ENCODE measurements at regions not wholly inside any gene's neighbourhood (a gene's known extent, or its start where the extent isn't known, plus 50 kb on each side); places are given as distances from the start of the nearest gene placed in this dataset.
"Not testable (repeated sequence)": the region's sequence is repeated elsewhere in the genome, so short reads cannot be mapped to it uniquely, and the experiment has no call there.

DNA sequence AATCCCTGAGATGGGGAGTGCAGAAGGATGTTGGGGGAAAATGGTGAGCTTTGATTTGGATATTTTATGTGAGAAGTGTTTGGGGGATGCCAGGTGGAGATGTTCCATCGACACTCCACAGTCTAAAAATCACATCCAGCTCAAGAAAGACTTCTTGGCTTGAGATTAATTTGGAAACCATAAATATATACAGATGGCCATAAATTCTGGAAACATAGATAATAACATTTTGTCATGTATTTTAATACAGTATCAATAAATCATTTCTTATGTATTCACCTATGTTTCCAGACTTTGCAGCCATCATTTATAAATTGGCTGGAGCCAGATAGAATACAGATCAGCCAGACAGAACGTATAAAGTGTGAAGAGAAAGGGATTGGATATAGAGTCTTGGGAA is 245.5 kb upstream of the DDHD1 start:
- DNase-seq (ENCODE audit: low read depth) = no peak

DNA sequence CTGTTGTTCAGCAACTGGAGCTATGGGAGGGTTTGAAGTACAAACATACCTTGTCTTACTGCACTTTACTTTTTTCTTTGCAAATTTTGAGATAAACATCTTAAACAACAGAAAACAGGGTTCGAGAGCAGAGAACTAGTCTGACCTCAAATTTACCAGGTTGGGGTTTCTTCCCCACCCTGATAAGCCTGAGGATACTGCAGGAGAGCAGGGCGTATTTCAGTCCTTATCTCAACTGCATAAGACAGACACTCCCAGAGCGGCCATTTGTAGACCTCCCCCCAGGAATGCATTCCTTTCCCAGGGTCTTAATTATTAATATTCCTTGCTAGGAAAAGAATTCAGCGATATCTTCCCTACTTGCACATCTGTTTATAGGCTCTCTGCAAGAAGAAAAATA is 242.1 kb upstream of the DDHD1 start:
- DNase-seq (ENCODE audit: low read depth) = not testable (repeated sequence)

DNA sequence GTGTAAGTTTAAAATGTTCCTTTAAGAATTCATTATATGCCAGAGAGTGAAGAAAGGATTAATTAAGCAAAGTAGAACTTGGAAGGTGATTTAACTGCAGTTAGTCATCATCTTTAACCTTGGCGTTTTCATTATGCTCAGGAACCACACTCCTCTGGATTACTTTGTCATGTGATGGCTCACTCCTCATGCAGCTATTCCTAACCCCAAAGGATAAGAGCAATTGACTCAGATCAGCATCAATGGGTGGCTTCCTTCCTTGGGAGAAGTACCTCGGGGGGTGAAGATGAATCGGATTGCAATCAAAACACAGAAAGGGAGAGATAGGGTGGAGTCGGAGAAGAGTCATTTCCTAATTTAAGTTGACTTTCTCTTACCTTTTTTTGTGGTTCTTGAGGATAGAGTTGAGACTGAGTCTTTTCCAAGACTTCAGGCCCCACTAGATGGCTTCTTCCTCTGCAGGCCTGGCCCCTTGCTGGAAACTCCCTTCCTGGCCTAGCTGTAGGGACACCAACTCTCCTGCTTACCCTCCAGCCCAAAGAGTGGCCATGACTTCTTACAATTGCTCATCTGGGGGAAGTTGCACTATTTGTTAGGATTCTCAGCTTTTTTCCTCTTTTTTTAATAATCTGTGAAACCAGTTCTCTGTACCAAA is 238.6 kb upstream of the DDHD1 start:
- DNase-seq (ENCODE audit: low read depth) = no peak

DNA sequence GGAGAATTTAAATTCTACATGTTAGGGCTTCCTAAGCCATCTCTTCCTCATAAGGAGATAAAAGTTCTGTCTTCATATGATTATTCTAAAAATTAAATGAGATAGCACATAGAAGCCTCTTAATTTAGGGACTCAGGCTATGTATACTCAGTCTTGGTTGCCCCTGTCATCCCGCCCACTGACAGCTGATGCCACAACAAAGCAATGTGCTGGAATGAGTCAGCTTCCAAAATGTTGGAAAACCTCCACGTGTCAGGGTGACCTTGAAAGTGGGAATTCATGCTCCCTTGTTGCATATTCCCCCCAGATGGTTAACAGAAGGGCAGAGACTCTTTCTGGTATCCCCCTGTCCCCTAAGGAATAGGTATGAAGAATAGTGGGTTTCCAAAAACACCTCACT is 238.0 kb upstream of the DDHD1 start:
- DNase-seq (ENCODE audit: low read depth) = no peak

DNA sequence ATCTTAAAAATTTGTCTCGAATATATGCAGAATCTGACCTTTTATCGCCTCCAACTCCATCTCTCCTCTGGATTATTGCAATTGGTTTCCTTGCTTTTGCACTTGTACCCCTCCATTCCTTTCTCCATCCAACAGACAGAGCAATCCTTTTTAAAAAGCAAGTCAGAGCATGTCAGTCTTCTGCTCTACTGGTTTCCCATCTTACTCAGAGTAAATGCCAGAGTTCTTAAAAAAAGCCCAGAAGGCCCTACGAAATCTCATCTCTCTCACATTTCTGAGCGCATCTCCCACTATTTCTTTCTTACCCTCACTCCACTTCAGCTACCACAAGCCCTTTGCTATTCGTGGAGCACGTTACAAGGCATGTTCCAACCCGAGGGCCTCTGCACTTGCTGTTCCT is 236.9 kb upstream of the DDHD1 start:
- no peak for DNase-seq (ENCODE audit: low read depth)

DNA sequence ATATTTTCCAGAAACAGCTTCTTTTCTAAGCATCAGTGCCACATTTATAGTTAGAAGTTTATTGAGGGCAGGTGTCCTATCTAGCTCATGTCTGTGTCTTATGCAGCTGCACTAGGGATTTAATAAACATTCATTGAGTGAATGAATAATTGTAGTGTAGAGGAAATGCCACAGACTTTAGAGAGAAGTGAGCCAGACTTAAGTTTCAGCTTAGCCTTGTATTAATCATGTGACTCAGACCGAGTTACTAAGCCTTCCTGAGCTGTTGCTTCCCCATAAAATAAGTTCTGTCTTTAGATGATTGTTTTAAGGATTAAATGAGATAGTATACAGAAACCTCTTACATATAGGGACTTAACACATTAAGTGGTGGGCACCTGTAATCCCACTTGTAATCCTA is 236.1 kb upstream of the DDHD1 start:
- no peak for DNase-seq (ENCODE audit: low read depth)

DNA sequence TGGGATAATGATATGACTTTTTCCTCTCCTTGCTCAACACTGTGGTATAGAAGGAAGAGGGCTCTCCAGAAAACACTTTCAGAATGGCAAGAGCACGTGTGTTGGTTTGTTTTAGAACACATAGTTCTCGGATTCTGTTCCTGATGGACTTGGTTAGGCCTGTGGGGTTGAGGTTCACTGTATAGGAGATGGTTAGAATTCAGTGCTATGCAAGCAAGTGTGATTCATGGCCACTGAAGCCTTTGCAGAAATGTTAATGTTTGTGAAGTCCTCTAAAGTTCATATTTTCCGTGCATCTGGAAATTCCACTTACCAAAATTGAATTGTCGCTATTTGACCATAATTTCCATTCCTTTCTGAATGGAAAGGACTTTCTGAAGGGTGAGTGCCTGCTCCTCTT is 233.2 kb upstream of the DDHD1 start:
- no peak for DNase-seq (ENCODE audit: low read depth)

DNA sequence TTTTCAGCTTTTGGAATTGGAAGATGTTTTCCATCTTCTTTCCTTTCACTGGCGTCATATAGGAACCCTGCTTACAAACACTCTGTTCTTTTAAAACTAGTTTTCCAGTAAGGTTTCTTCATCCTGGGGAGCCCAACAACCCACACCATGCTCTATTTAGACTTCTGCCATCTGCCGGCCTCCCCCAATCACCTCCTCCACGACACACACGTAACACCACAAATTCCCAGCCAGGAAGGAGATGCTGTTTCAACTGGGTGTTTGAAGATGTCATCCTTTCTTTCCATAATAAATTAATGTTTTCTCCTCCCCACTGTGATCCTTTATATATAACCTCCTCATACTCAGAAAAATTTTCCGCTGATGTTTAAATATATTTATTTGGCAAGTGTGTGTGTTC is 231.4 kb upstream of the DDHD1 start:
- no peak for DNase-seq (ENCODE audit: low read depth)

DNA sequence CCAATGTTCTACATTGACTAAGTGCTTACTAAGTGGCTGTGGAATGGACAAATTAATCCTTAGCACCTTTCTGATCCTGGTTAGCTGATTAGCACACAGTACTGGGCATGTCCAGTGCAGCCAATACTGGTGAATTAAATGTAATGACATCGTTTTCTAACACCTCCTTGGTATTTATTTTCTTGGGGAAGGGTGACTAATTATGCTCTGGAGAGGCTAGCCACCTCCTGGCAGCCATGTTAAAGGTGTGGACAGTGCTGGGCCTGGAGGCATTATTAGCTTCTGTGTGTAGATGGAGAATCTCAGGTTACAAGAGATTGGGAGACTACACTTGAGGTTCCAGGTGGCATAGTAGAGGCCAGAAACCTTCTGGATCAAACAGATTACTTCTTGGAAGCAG is 230.9 kb upstream of the DDHD1 start:
- DNase-seq (ENCODE audit: low read depth) = no peak

DNA sequence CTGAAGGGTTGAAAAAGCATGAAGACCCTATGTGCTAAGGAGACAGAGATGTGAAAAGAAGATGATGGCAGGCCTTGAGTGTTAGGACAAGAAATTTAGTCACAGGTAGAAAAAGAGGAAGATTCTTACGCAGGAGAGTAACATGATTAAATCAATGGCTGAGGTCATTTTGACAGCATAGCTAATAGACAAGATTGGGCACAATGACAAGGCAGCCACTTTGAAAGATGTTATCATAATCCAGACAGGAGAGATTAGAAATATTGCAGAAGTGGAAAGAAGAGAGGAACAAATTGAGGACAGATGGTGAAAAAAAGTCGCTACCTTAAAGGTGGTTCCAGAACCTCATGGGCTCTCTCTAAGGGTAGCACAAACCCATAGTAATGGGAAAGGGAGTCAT is 228.8 kb upstream of the DDHD1 start:
- DNase-seq (ENCODE audit: low read depth) = no peak

DNA sequence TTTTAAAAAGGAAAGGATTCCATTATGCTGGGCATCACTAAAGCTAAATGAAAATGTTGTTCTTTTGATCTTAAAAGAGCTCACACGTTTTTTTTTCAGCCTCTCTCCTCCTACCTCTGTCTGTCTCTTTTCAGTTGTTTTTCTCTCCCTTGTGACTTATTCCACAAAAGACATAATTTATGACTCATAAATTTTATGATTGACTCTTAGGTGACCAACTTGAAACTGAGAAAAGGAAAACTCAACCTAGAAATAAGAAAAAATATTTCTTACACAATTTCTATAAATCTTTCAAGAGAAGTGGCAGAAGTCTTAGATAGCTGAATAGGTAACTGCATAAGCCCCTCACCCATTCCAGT is 227.7 kb upstream of the DDHD1 start:
- no peak for DNase-seq (ENCODE audit: low read depth)

DNA sequence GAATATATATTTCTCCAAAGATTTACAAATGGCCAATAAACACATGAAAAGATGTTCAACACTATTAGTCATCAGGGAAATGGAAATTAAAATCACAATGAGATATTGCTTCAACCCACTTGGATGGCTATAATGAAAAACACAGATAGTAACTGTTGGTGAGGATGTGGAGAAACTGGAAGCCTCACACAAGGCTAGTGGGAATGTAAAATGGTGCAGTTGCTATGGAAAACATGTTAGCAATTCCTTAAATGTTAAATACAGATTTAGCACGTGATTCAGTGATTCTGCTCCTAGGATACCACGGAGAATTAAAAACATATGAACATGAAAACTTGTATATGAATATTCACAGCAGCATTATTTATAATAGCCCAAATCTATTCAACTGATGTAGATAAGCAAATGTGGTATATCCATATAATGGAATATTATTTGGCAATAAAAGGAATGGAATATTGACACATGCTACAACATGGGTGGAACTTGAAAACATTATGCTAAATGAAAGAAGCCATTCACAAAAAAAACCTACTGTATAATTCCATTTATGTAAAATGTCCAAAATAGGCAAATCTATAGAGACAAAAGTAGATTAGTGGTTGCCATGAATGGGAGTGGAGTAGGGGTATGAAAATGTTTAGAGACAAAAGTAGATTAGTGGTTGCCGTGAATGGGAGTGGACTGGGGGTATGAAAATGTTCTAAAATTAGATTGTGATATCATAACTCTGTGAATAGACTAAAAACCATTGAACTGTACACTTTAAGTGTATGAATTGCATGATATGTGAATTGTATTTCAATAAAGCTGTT is 227.1 kb upstream of the DDHD1 start:
- DNase-seq (ENCODE audit: low read depth) = no peak

DNA sequence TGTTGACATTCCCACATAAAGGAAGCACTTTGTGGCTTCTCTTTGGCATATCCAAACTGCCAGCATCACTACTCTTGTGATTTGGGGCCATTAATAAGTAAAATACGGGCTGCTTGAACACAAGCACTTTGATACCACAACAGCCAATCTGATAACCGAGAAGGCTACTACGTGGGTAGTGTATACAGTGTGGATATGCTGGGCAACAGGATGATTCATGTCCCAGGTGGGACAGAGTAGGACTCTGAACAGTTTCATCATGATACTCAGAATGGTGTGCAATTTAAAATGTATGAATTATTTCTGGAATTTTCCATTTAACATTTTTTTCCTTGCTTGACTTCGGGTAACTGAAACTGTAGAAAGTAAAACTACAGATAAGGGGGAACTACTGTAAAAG is 225.0 kb upstream of the DDHD1 start:
- DNase-seq (ENCODE audit: low read depth) = no peak

DNA sequence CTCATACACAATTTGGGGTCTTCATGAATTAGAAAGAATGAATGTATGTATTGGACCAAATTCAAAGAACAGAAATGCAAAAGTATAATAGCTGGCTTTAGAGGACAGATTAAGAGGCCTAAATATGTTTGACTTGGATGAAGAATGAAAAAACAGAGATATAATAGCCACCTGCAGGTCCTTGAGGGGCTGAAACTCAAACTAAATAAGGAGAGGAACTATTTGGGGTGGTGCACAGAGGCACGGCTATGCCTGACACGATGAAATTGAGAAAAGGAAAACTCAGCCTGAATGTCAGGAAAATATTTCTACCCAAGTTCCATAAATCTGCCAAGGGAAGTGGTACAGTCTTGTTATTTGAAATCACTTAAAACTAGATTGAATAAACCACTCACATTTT is 222.9 kb upstream of the DDHD1 start:
- DNase-seq (ENCODE audit: low read depth) = no peak

DNA sequence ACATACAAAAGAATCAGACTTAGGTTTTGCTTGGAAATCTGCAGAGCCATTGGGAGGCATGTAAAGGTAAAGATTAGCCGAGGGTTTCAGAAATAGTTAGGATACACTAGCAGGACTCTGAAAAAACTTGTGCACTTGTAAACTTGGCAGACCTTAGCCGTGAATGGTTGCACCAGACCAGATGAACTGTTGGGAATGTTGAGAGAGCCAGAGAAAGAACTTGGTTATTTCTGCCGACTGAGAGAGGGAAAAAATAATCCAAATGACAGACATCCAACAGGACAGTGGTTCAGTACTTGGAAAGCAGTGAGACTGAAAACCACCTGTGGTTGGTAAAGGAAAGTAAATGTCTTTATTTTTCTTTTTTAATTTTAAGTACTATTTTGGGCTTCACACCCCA is 222.5 kb upstream of the DDHD1 start:
- no peak for DNase-seq (ENCODE audit: low read depth)

DNA sequence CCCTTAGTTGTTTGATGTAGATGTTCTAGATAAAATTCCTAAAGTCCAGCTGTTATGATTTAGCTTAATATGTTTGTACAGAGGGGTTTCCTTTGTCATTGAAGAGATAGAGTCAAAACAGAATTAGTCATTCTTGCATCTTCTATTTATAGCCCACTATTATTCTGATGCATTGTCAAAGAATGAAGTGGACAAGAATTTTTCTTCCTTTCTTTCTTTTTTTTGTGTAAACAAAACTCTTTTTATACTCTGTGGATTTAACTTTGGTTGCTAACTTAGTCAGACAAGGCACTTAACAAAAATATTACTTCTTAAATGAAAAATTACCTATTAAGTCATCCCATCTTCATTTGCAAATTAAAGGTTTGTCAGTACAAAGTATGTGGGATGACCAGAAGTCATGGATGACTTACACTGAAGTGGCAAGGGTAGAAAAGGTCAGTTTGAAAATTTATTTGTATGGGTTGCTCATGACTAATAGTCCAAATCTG is 215.6 kb upstream of the DDHD1 start:
- no peak for DNase-seq (ENCODE audit: low read depth)

DNA sequence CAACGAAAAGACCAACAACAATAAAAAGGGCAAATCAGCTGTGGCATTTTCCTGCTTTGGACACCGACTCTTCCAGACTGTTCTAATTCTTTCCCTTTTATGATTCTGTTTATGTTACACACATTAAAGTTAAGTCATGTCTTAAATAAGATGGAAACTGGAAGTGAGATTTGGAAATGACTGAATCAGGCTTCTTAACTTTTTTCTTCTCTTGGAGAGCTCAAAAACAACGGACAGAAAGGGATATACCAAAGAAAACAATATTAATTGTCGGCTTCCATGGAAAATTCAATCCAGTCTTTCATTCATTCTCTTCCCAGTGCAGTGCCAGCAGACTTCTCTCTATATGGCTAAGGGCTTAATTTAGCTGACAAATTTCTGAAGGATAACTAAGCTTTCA is 214.9 kb upstream of the DDHD1 start:
- no peak for DNase-seq (ENCODE audit: low read depth)

DNA sequence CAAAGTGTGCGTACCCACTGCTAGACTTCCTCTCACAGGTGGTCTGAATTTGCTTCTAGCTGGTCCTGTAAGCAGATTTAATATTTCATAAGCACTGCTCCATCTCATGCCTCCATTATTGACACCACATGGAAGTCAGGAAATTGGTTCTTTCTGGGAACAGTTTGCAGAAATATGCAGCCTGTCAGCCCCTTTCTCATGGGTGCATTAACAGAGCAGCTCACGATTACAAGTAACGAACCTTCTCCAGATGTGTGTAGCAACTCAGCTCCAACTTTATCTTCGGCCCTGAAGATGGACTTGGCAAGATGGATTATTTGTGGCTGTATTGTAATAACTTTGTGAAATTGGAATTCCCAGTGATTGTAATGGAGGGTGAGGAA is 214.5 kb upstream of the DDHD1 start:
- DNase-seq (ENCODE audit: low read depth) = no peak

DNA sequence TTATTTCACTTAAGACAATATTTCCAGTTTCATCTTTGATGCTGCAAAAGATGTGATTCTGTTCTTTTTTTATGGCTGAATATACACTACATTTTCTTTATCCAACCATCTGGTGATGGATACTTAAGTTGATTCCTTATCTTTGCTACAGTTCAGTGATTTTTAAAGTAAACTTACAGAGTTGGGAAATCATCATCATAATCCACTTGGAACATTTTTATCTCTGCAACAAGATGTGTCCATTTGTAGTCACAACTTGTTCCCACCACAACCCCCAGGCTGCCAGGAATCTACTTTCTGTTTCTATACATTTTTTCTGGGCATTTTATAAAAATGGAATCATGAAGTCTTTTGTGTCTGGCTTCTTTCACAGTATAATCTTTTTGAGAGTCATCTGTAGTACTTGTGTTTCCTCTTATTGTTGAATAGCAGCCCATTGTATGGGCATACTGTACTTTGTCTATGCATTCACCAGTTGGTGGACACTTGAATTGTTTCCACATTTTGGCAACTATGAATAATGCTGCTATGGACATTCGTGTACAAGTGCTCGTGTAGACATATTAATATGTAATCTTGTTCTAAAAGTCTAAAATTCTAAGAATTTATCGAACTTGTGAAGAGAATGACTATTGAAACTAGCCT is 212.5 kb upstream of the DDHD1 start:
- DNase-seq (ENCODE audit: low read depth) = no peak

DNA sequence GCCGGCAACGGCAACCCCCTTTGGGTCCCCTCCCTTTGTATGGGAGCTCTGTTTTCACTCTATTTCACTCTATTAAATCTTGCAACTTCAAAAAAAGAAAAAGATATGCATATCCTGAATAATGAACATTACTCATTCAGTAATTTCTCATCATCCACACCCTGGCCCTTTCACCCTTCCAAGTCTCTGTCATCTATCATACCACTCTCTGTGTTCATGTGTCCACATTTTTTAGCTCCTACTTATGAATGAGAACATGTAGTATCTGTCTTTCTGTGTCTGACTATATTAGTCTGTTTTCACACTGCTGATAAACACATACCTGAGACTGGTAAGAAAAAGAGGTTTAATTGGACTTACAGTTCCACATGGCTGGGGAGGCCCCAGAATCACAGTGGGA is 209.8 kb upstream of the DDHD1 start:
- not testable (repeated sequence) for DNase-seq (ENCODE audit: low read depth)

DNA sequence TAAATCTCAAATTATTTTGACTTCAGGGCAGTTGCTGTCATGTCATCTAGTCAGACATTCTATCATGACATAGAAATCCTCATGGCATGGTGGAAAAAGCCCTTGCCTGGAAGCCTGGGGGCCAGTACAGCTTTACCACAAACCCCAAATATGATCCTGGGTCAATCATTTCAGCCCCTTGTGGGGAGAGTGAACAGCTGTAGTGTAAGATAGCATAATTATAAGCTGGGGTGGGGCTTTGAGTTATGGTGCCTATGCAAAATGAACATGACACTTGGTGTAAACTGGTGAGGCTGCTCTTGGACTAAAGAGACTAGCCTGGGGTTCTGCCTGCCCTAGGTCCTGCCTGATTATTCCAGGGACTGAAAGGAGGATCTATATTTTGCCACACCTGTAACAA is 207.7 kb upstream of the DDHD1 start:
- no peak for DNase-seq (ENCODE audit: low read depth)

DNA sequence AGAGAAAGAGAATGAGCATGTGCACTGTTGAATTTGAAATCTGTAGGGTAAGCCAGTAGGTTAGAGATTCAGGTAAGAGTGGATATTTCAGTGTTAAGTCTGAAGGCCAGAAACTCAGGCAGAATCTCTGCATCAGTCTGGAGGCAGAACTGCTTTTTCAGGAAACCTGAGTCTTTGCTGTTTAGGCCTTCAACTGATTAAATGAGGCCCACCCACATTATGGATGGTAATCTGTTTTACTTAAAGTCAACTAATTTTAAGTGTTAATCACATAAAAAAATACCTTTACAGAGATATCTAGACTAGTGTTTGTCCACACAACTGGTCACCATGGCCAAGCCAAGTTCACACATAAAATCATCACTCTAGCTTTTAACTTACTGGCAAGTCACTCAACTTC is 205.0 kb upstream of the DDHD1 start:
- no peak for DNase-seq (ENCODE audit: low read depth)

DNA sequence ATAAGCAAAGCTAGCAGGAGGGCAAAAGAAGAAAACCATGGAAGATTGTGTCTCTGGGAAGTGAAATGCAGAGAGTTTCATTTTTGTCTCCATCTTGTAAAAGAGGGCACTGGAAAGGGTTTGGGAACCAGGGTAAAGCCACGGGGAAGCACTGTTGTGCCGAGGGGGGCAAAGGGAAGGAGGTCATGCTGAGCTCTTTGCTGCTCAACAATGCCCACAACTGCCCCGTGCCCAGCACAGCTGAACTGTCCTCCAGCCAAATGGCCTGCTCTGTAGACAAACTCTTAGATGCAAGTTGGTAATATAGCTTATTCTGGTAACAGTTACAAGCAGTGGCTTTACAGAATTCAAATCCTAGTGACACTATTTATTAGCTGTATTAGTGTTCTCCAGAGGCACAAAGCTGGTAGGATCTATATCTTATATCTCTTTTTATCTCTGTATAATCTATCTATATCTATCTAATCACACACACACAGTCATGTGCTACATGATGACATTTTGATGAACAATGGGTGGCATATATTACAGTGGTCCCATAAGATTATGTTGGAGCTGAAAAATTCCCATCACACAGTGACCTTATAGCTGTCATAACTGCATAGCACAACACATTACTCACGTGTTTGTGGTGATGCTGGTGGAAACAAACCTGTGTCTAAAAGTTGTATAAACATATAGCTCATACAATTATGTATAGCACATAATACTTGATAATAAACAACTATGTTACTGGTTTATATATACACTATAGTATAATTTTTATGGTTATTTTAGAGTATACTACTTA is 203.4 kb upstream of the DDHD1 start:
- no peak for DNase-seq (ENCODE audit: low read depth)
